HUES6 (cell line): ENCODE measurements at regions not wholly inside any gene's neighbourhood (a gene's known extent, or its start where the extent isn't known, plus 50 kb on each side); places are given as distances from the start of the nearest gene placed in this dataset.

Experiments
- H3K27ac ChIP-seq: 2 replicates; pipeline ENCODE4 v1.7.0; 2013; ENCODE audit warnings: low read depth, mild to moderate bottlenecking, low read length, inconsistent platforms
- H3K27me3 ChIP-seq: 2 replicates; pipeline ENCODE4 v1.6.1; 2013; ENCODE audit warnings: low read length; ENCODE audit not compliant: control insufficient read depth, insufficient read depth
- H3K36me3 ChIP-seq: 2 replicates; pipeline ENCODE4 v1.6.1; 2013; ENCODE audit warnings: low read length; ENCODE audit not compliant: control insufficient read depth, insufficient read depth
- H3K4me1 ChIP-seq: 2 replicates; pipeline ENCODE4 v1.6.1; 2013; ENCODE audit warnings: low read length; ENCODE audit not compliant: control insufficient read depth, insufficient read depth
- H3K4me3 ChIP-seq: 2 replicates; pipeline ENCODE4 v1.5.1; 2013; ENCODE audit warnings: low read depth, low read length
- H3K9ac ChIP-seq: one replicate; pipeline ENCODE4 v1.6.1; 2013; ENCODE audit warnings: mild to moderate bottlenecking, low read length
- H3K9me3 ChIP-seq: 2 replicates; pipeline ENCODE4 v1.6.1; 2013; ENCODE audit warnings: low read depth, low read length; ENCODE audit not compliant: control insufficient read depth, insufficient read depth

- Histone ChIP-seq H3K4me1 (no peaks in the 10 kb centered on the region), H3K4me3 (no peak overlapping the region), H3K9me3 (peaks cover 5% of the 10 kb centered on the region; the same call in 1 of the 2 replicates), H3K27ac (no peak overlapping the region), H3K9ac (no peak overlapping the region), H3K36me3 (no peaks in the 10 kb centered on the region), H3K27me3 (no peaks in the 10 kb centered on the region)
Observed at GRCh38 chr22:49259839-49260615, 567.6 kb downstream of the BRD1 start.

DNA sequence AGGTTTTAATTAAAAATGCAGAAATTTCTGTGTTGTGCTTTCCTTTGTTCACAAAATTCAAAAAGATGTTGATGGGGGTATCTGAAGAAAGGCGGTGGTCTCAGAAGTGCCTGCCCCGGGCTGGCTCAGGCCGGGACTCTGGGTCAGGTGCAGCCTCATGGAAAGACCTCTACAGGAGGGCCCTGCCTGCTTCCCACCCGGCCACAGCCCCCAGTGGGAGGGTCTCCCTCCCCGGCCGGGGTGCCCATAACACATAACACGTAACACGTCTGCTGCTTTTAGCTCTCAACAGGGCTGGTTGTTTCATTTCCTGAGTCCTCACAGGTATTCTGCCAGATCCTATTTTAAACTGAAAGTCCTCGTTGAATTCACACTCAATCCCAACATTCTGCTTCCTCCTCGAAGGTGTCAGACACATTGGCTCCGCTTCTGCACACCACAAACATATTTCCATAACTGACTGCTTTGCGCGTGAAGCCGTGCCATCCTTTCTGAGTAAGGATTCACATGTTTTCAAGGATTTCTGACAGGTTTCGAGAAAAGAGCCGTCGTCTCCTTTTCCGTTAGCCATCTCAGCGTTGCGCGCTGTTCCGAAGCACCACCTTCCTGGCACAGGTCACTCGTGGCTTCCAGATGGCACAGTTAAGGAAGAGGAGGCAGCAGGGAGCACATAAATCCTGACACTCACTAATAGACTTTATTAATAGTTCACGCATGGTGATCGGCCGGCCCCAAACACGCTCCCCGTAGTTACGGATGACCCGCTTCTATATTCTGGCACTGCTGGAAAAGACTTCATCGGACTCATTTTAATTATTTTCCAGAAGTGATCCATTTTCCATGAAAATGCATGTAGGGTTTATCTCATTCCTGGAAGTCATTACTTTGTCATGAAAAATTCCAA, 569.3 kb downstream of the BRD1 start:
- no peaks in the 10 kb centered on the region for H3K27me3 ChIP-seq

GRCh38 chr22:49257551-49257961, 570.1 kb downstream of the BRD1 start:
- H3K9ac ChIP-seq, result no peak overlapping the region
- no peak overlapping the region for H3K4me3 ChIP-seq
- no peaks in the 10 kb centered on the region for H3K27me3 ChIP-seq
- H3K27ac ChIP-seq, result no peak overlapping the region
- peaks cover 14% of the 10 kb centered on the region; the same call in 1 of the 2 replicates for H3K9me3 ChIP-seq
- H3K4me1 ChIP-seq, result no peaks in the 10 kb centered on the region
- no peaks in the 10 kb centered on the region for H3K36me3 ChIP-seq

More for the DNA sequence above, 569.3 kb downstream of the BRD1 start:
- peaks cover 14% of the 10 kb centered on the region; the same call in 1 of the 2 replicates for H3K9me3 ChIP-seq
- H3K27ac ChIP-seq, result no peak overlapping the region
- no peak overlapping the region for H3K9ac ChIP-seq
- no peaks in the 10 kb centered on the region for H3K36me3 ChIP-seq
- no peak overlapping the region for H3K4me3 ChIP-seq
- no peaks in the 10 kb centered on the region for H3K4me1 ChIP-seq

DNA sequence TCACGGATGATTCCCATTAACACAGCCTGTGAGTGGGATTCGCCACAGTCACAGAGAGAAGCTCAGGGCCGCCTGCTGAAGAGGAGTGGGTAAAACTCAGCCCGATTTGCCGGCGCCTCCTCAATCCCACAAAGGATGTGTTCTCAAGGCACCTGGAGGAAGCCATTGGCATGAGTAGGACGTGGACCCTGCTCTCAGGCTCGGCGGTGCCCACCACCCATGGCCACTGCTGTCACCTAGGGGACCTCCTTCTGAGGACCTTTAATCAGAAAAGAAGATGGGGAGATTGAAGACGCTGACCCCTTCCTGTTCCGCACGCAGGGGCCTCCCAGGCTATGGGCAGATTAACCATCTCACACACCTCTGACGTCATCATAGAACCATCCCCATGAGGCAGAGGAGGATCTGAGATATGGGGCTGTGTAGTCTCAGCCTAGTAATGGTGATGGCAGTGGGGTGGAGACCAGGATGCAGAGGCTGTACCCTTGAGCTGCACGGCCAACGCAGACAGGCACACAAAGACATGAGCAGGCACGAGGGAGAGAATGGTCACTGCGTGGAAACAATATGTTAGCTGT, 571.8 kb downstream of the BRD1 start:
- Histone ChIP-seq H3K27ac (no peak overlapping the region), H3K36me3 (no peaks in the 10 kb centered on the region), H3K4me1 (no peaks in the 10 kb centered on the region), H3K9me3 (peaks cover 20% of the 10 kb centered on the region; the same call in 1 of the 2 replicates), H3K27me3 (no peaks in the 10 kb centered on the region), H3K9ac (no peak overlapping the region), H3K4me3 (no peak overlapping the region)

DNA sequence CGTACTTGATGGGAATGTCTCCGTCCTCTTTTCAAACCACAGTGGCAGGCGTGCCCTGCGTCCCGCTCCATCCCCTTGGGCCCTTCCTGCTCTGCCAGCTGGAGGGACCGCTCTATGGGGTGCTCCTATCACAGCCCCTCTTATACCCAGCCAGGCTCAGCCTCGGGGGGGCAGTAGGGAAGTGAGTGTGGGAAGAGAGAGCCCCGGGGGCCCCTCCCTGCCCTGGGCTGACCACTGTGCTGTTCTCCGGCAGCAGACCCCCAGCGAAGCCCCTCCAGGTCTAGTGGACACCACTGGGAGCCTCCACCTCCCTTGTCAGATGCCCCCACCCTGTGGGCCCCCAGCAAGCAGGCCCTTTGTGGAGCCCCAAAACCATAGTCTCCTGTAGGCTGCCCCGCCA, 572.5 kb downstream of the BRD1 start:
- Histone ChIP-seq H3K27ac (no peak overlapping the region), H3K4me1 (no peaks in the 10 kb centered on the region), H3K4me3 (no peak overlapping the region), H3K9me3 (peaks cover 16% of the 10 kb centered on the region; the same call in 1 of the 2 replicates), H3K9ac (no peak overlapping the region), H3K36me3 (no peaks in the 10 kb centered on the region), H3K27me3 (no peaks in the 10 kb centered on the region)

- H3K27ac ChIP-seq, result no peak overlapping the region
- H3K9ac ChIP-seq, result no peak overlapping the region
- no peaks in the 10 kb centered on the region for H3K4me1 ChIP-seq
- H3K27me3 ChIP-seq, result no peaks in the 10 kb centered on the region
- H3K4me3 ChIP-seq, result no peak overlapping the region
- H3K9me3 ChIP-seq, result peaks cover 15% of the 10 kb centered on the region; the same call in 1 of the 2 replicates
- no peaks in the 10 kb centered on the region for H3K36me3 ChIP-seq
Observed at GRCh38 chr22:49253656-49254055, 574.0 kb downstream of the BRD1 start.

DNA sequence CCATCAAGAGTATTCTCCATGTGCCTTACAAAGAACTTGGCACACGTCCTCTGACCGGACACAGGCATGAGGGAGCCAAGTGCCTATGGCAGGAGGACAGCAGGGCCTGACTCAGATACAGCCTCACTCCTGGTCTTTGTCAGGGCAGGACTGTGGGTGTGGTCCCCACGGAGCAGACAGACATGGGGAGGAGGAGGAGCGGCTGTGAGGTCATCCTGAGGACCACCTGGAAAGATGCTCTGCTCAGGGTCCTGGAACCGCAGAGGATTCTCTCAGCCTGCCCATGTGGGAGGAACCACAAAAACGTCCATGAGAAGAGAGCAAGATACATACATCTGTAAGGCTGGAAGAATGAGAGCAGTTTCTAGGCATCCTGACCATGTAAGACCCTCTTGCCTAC, 576.3 kb downstream of the BRD1 start:
- no peak overlapping the region for H3K27ac ChIP-seq
- no peaks in the 10 kb centered on the region for H3K36me3 ChIP-seq
- H3K27me3 ChIP-seq, result no peaks in the 10 kb centered on the region
- no peak overlapping the region for H3K9ac ChIP-seq
- H3K4me3 ChIP-seq, result no peak overlapping the region
- peaks cover 15% of the 10 kb centered on the region; the same call in 1 of the 2 replicates for H3K9me3 ChIP-seq
- H3K4me1 ChIP-seq, result no peaks in the 10 kb centered on the region

DNA sequence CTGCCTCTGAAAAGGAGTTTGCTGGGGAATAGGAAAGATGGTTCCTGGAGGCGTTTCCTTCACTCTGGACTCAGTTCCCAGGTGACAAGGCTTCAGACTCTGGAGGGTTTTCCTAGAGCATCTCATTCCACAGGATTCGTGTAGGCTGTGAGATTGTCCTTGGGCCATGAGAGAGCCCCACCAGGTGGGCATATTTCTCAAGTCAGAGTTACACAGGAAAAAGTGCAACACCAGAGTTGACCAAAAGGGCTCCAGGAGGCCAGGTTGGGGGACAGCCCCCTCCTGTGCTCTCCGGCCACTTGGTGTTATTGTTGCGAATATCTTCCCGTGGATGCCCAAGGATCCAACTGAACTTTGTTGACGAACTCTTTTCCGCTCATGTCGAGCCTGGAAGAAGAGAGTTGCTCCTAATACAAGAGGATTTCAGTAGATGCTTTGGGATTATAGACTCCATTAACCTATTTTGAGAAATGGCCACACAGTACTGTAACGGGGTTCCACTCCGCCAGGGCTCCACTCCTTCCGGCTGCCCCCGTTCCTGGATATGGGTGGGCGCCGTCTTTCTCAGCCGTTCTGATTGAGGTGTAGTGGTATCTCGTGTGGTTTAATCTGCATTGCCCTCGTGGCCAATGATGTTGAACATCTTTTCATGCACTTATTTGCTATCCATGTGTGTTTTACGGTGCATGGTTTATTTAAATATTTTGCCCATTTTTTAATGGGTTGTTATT, 580.3 kb downstream of the BRD1 start:
- H3K9ac ChIP-seq, result no peak overlapping the region
- H3K27ac ChIP-seq, result no peak overlapping the region
- H3K4me1 ChIP-seq, result no peaks in the 10 kb centered on the region
- H3K27me3 ChIP-seq, result no peaks in the 10 kb centered on the region
- H3K4me3 ChIP-seq, result no peak overlapping the region
- peaks cover 5% of the 10 kb centered on the region; the same call in 1 of the 2 replicates for H3K9me3 ChIP-seq
- H3K36me3 ChIP-seq, result no peaks in the 10 kb centered on the region

GRCh38 chr22:49244466-49245420, 582.9 kb downstream of the BRD1 start:
- no peak overlapping the region for H3K9ac ChIP-seq
- no peaks in the 10 kb centered on the region for H3K9me3 ChIP-seq
- H3K4me3 ChIP-seq, result no peak overlapping the region
- H3K4me1 ChIP-seq, result no peaks in the 10 kb centered on the region
- no peaks in the 10 kb centered on the region for H3K27me3 ChIP-seq
- no peak overlapping the region for H3K27ac ChIP-seq
- H3K36me3 ChIP-seq, result no peaks in the 10 kb centered on the region

GRCh38 chr22:49243965-49244364, 583.7 kb downstream of the BRD1 start:
- no peak overlapping the region for H3K9ac ChIP-seq
- no peaks in the 10 kb centered on the region; the same call in 1 of the 2 replicates for H3K4me1 ChIP-seq
- H3K4me3 ChIP-seq, result no peak overlapping the region

More at GRCh38 chr22:49243965-49244364, 583.7 kb downstream of the BRD1 start:
- Histone ChIP-seq H3K27ac (no peak overlapping the region), H3K9me3 (no peaks in the 10 kb centered on the region), H3K36me3 (no peaks in the 10 kb centered on the region), H3K27me3 (no peaks in the 10 kb centered on the region)
